ENCODE measurements at regions not wholly inside any gene's neighbourhood (a gene's known extent, or its start where the extent isn't known, plus 50 kb on each side); places are given as distances from the start of the nearest gene placed in this dataset.

GRCh38 chr15:96802611-96803255 is 472.2 kb downstream of the NR2F2 start:
- H3K4me2 ChIP-seq (ENCODE audit: insufficient read depth, low read length) = no peak overlapping the region
- DNase-seq (no peak), ATAC-seq (ENCODE audit: insufficient read depth, low read depth) (no peak)
- no peak overlapping the region for H3K4me3 ChIP-seq (ENCODE audit: low read depth in 1 of 2, low read length in 2 of 2)
- no peak for TF ChIP-seq EZH2 (IDR thresholded peaks at IDR 0.05; ENCODE audit: borderline replicate concordance, low read depth, low read length, severe bottlenecking)
- H3K9me3 ChIP-seq (ENCODE audit: insufficient read depth, low read length, severe bottlenecking) = no peaks in the 10 kb centered on the region
- no peaks in the 10 kb centered on the region for H3K4me1 ChIP-seq (ENCODE audit: insufficient read depth, low read length)
- no peak overlapping the region for H3K9ac ChIP-seq (ENCODE audit: low read depth, low read length)
- H2AFZ ChIP-seq (ENCODE audit: low read depth, low read length) = no peak overlapping the region
- no peak overlapping the region for H3K27ac ChIP-seq (ENCODE audit: low read length)
- no peaks in the 10 kb centered on the region for H3K36me3 ChIP-seq (ENCODE audit: insufficient read depth, low read length)
- H3K79me2 ChIP-seq (ENCODE audit: insufficient read depth, low read length) = no peaks in the 10 kb centered on the region
- H3K27me3 ChIP-seq (ENCODE audit: insufficient read depth, low read length, poor library complexity) = no peaks in the 10 kb centered on the region
- H4K20me1 ChIP-seq (ENCODE audit: insufficient read depth, low read length) = no peaks in the 10 kb centered on the region

GRCh38 chr15:96804754-96805153 is 474.3 kb downstream of the NR2F2 start:
- Histone ChIP-seq H3K4me3 (ENCODE audit: low read depth in 1 of 2, low read length in 2 of 2) (no peak overlapping the region), H3K9ac (ENCODE audit: low read depth, low read length) (no peak overlapping the region), H3K4me2 (ENCODE audit: insufficient read depth, low read length) (no peak overlapping the region), H4K20me1 (ENCODE audit: insufficient read depth, low read length) (no peaks in the 10 kb centered on the region), H3K27ac (ENCODE audit: low read length) (no peak overlapping the region), H3K9me3 (ENCODE audit: insufficient read depth, low read length, severe bottlenecking) (no peaks in the 10 kb centered on the region), H3K79me2 (ENCODE audit: insufficient read depth, low read length) (no peaks in the 10 kb centered on the region), H3K4me1 (ENCODE audit: insufficient read depth, low read length) (no peaks in the 10 kb centered on the region), H3K27me3 (ENCODE audit: insufficient read depth, low read length, poor library complexity) (no peaks in the 10 kb centered on the region), H3K36me3 (ENCODE audit: insufficient read depth, low read length) (no peaks in the 10 kb centered on the region), H2AFZ (ENCODE audit: low read depth, low read length) (no peak overlapping the region)
- ATAC-seq (ENCODE audit: insufficient read depth, low read depth) (no peak), DNase-seq (no peak)
- TF ChIP-seq CTCF (IDR thresholded peaks at IDR 0.05; ENCODE audit: borderline replicate concordance, extremely low read depth, low read length, poor library complexity, severe bottlenecking) (no peak), EZH2 (IDR thresholded peaks at IDR 0.05; ENCODE audit: borderline replicate concordance, low read depth, low read length, severe bottlenecking) (no peak)

GRCh38 chr15:96807361-96807760 is 476.9 kb downstream of the NR2F2 start:
- Histone ChIP-seq H3K4me3 (ENCODE audit: low read depth in 1 of 2, low read length in 2 of 2) (no peak overlapping the region), H3K4me1 (ENCODE audit: insufficient read depth, low read length) (no peaks in the 10 kb centered on the region), H2AFZ (ENCODE audit: low read depth, low read length) (no peak overlapping the region), H3K4me2 (ENCODE audit: insufficient read depth, low read length) (no peak overlapping the region), H3K9ac (ENCODE audit: low read depth, low read length) (no peak overlapping the region), H3K79me2 (ENCODE audit: insufficient read depth, low read length) (no peaks in the 10 kb centered on the region), H3K27ac (ENCODE audit: low read length) (no peak overlapping the region), H3K36me3 (ENCODE audit: insufficient read depth, low read length) (no peaks in the 10 kb centered on the region), H3K27me3 (ENCODE audit: insufficient read depth, low read length, poor library complexity) (no peaks in the 10 kb centered on the region), H3K9me3 (ENCODE audit: insufficient read depth, low read length, severe bottlenecking) (no peaks in the 10 kb centered on the region), H4K20me1 (ENCODE audit: insufficient read depth, low read length) (no peaks in the 10 kb centered on the region)
- TF ChIP-seq EZH2 (IDR thresholded peaks at IDR 0.05; ENCODE audit: borderline replicate concordance, low read depth, low read length, severe bottlenecking) (no peak), CTCF (IDR thresholded peaks at IDR 0.05; ENCODE audit: borderline replicate concordance, extremely low read depth, low read length, poor library complexity, severe bottlenecking) (no peak)
- no peak for ATAC-seq (ENCODE audit: insufficient read depth, low read depth)
- DNase-seq = no peak

- ATAC-seq (ENCODE audit: insufficient read depth, low read depth) (no peak), DNase-seq (no peak)
- no peak overlapping the region for H3K4me3 ChIP-seq (ENCODE audit: low read depth in 1 of 2, low read length in 2 of 2)
- no peaks in the 10 kb centered on the region for H3K27me3 ChIP-seq (ENCODE audit: insufficient read depth, low read length, poor library complexity)
- H3K79me2 ChIP-seq (ENCODE audit: insufficient read depth, low read length) = no peaks in the 10 kb centered on the region
- H4K20me1 ChIP-seq (ENCODE audit: insufficient read depth, low read length) = no peaks in the 10 kb centered on the region
- no peak overlapping the region for H2AFZ ChIP-seq (ENCODE audit: low read depth, low read length)
- H3K36me3 ChIP-seq (ENCODE audit: insufficient read depth, low read length) = no peaks in the 10 kb centered on the region
- H3K27ac ChIP-seq (ENCODE audit: low read length) = no peak overlapping the region
- H3K9me3 ChIP-seq (ENCODE audit: insufficient read depth, low read length, severe bottlenecking) = no peaks in the 10 kb centered on the region
- no peaks in the 10 kb centered on the region for H3K4me1 ChIP-seq (ENCODE audit: insufficient read depth, low read length)
- no peak overlapping the region for H3K4me2 ChIP-seq (ENCODE audit: insufficient read depth, low read length)
- TF ChIP-seq EZH2 (IDR thresholded peaks at IDR 0.05; ENCODE audit: borderline replicate concordance, low read depth, low read length, severe bottlenecking) = no peak
- no peak for TF ChIP-seq CTCF (IDR thresholded peaks at IDR 0.05; ENCODE audit: borderline replicate concordance, extremely low read depth, low read length, poor library complexity, severe bottlenecking)
- no peak overlapping the region for H3K9ac ChIP-seq (ENCODE audit: low read depth, low read length)
Measured at GRCh38 chr15:96817900-96818299, 487.4 kb downstream of the NR2F2 start.
